GM19438 (cell line): ENCODE measurements at regions not wholly inside any gene's neighbourhood (a gene's known extent, or its start where the extent isn't known, plus 50 kb on each side); places are given as distances from the start of the nearest gene placed in this dataset.

Source experiments
- ATAC-seq: cut with Tn5 transposase; IDR thresholded peaks from one replicate; pipeline ENCODE4 v1.9.1; 2021; ENCODE audit warnings: low read depth; ENCODE audit not compliant: unreplicated experiment

GRCh38 chr22:48705917-48706605 lies 1121.6 kb downstream of the BRD1 start:
- no peak for ATAC-seq

DNA sequence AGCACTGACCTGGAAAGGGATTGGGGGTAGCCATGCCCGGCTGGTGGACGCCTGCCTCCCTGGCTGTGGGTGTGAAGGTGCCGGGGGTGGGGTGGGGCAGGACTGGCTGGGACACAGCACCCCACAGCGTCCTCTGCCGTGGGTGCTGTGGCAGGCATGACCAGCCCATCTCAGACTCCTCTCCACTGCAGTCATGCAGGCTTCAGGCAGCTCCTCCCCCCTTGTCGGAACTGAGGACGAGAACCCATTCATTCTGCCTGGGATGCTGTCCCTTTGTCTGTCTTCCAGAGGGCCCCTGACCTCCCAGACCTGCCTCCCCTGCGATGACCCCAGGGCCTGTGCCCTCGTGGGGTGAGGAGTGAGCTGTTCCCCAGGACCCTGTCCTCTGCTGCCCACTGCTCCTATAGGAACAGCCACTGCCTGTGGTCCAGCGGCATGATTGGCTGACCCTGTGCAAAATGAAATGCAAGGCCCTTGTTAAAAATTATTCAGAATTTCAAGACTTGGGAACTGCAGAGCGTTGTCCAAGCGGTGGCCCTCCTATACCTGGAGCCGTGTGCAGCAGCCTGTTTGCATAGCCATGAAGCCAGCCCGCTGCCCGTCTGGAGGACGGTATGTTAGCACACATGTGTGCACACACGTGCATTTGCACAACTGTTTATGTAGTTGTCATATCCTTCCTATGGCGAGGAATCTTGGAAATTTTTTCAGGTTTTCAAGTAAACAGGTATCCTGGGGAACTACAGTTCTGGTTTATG lies 1122.3 kb downstream of the BRD1 start:
- no peak for ATAC-seq

DNA sequence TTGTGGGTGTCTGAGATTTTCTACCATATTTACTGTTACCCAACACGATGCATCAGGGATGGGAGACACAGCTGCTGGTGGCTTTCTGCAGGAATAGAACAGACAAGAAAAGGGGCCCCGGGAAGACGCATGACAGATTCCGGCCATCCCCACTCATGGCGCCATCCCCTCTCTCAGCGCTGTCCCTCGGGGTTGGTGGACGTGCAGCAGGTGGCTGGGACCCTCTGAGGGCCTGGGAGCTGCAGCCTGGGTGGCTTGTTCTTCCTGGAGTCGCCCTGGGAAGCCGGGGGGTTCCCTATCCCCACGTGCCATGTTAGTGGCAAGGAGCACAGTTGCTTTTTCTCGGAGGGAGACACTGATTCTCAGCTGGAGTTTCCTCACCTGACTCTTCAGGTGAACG lies 1123.3 kb downstream of the BRD1 start:
- ATAC-seq, result no peak

DNA sequence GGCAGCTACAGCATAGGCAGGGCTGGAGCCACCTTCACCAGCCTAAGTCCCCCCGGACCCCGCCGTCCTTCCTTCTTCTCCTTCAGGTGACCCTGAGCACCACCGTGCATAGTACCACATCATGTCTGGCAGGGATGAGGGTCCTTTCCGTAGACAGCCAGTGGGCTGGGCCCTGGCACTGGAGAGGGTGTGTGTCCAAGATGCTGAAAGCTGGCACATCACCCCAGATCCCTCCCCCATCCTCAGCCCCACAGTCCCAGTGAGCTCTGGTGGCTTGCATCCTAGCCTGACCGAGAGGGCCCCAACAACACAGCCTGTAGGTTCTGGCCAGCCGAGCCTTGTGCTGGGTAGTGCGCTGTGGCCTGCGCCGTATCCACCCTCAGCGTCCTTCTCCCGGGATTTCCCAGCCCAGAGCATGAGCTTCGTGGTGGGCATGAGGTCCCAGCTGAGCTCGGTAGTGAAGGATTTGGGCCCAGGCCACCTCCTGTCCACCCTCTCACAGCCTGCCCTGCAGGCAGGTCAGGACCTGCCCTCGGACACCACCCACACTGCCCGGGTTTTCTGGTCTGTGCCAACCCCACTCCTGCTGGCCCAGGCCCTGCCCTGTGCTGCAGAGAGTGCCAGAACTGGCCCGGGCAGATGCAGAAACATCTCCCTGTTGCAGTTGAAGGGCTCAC lies 1124.3 kb downstream of the BRD1 start:
- no peak for ATAC-seq

GRCh38 chr22:48702573-48703264 lies 1125.0 kb downstream of the BRD1 start:
- ATAC-seq, result no peak

- ATAC-seq, result no peak
Observed at GRCh38 chr22:48701296-48702030, 1126.2 kb downstream of the BRD1 start.

DNA sequence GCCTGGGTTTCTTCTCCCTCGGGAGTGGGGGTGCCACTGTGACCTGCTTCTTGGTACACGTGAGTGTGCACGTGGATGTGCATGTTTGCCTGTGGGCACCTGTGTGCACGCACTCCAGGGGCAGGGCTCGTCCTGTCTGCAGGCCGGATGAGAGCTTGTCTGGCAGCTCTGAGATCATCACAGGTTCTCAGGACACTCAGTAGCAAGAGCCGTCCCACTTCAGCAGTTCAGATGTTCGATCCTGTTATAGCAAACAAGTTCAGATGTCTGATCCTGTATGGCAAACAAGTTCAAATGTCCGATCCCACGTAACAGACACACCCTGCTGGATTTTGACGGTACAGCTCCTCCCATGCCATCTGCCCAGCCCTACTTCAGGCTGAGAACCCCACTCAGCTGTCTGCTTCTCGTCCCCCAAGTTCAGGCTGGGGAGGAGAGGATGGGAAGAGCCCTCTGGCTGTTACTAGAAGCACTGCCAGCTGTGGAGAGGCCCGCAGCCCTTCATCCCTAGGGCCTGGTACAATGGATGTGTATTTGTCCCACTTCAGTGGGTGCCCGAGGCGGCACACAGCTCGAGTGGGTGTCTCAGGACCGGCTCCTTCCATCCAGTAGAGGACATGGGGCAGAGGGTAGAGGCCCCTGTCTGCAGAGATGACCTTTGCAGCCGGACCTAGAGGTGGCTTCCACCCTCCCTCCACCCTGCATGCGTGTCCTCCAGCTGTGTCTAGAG lies 1126.9 kb downstream of the BRD1 start:
- no peak for ATAC-seq

- ATAC-seq, result no peak
Observed at GRCh38 chr22:48700180-48700565, 1127.5 kb downstream of the BRD1 start.

DNA sequence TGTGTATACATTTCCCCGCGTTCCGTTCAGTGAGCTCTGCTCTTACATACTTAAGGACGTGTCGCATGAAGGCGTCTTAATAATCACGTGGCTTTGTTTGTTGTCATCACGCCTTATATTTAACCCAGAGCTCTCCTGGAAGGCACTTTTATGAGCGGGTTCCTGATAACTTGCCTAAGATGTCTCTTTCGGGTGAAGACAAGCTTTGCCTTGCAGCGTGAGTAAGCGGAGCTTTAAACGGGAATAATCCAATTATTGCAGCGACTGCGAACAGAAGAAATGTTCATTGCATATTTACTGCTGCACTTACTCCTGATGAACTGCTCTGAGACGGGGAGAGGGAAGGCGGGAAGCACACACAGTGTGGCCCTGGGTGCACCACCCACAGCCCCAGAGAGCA lies 1128.2 kb downstream of the BRD1 start:
- no peak for ATAC-seq

- ATAC-seq, result no peak
Observed at GRCh38 chr22:48698618-48699017, 1129.1 kb downstream of the BRD1 start.

- ATAC-seq, result no peak
Observed at GRCh38 chr22:48697694-48698276, 1129.9 kb downstream of the BRD1 start.

DNA sequence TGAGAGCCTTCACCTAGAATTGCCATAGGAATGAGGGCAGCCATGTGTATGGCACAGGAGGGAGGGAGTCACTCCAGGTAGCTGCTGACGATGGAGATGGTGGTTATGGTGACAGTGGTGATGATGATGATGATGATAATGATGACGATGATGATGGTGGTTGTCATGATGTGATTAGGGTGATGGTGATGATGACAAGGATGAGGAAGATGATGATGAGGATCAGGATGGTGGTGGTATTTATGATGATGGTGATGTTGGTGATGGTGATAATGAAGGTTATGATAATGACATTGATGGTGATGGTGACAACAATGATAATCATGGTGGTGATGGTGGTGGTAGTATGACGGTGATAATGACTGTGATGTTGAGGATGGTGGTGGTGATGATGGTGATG lies 1130.5 kb downstream of the BRD1 start:
- no peak for ATAC-seq

GRCh38 chr22:48696371-48696770 lies 1131.3 kb downstream of the BRD1 start:
- no peak for ATAC-seq

GRCh38 chr22:48695731-48696305 lies 1131.9 kb downstream of the BRD1 start:
- no peak for ATAC-seq

DNA sequence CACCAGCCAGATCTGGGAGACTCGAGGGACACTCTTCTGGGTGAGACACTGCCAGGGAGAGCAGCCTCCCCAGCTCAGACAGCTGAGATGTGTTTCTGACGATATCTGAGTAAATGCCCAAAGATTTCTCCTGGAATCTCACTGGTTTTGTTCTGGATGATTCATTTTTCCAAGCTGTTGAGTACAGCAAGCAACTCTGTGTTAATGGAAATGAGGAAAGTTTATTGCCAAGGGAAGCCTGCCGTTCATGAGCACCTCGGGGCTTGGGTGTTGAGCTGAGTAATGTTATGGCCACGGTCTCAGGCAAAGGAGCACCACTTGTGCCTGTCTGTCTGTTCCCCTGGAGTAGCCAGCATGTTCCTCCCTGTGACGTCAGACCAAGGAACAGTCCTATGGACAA lies 1132.4 kb downstream of the BRD1 start:
- no peak for ATAC-seq

- ATAC-seq, result no peak
Observed at GRCh38 chr22:48694296-48694883, 1133.3 kb downstream of the BRD1 start.

DNA sequence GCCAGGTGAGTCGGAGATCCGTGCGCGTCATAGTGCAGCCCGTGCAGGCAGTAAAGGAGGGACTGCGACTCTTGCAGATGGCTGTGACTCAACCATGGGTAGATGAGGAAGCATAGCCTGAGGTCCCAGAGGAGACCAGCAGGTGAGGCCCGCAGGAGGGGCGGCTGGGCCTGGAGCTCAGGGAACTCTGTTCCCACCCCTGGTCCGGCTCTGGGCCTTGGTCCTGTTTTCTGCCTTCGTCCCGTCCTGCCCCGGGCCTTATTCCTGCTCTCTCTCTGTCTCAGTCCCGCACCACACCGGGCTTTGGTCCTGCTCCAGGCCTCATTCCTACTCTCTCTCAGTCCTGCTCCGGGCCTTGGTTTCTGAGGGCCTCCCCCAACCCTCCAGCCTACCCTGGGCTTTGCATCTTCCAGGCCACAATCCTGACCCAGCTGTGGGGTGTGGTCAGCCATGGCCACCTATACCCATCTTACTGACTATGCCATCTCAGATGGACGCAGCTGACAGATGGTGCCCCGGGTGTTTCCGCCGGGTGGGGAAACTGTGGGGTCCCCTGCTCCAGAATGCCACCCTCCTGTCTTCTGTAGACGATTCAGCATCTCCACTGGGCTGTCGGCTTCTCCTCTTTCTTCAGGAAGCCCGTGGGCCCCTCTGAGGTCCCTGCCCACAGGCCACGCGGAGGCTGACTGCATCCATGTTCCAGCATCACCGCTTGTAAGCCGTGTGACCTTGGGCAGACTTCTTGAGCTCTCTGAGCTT lies 1134.1 kb downstream of the BRD1 start:
- no peak for ATAC-seq
